Right lung (tissue), 2 donors: ENCODE measurements at regions not wholly inside any gene's neighbourhood (a gene's known extent, or its start where the extent isn't known, plus 50 kb on each side); places are given as distances from the start of the nearest gene placed in this dataset.

Experiments used
- DNase-seq, 2 donors: peaks; one replicate each; pipeline ENCODE4 v3.0.0-alpha.2; 2013

DNA sequence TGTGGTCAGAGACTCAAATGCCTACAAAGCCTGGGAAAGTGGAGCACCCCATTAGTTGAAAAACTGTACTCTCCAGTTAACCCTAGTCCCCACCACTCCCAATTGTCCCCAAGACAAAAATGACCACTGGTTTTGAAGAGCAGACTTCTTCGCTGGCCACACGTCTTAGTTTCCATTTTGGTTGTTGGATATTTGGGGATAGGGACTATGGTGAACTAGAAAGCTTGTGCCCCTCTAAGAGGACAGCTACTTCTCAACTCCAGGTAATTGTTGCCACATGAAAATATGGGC is 109.4 kb upstream of the SPRY4 start:
- DNase-seq = no peak

DNA sequence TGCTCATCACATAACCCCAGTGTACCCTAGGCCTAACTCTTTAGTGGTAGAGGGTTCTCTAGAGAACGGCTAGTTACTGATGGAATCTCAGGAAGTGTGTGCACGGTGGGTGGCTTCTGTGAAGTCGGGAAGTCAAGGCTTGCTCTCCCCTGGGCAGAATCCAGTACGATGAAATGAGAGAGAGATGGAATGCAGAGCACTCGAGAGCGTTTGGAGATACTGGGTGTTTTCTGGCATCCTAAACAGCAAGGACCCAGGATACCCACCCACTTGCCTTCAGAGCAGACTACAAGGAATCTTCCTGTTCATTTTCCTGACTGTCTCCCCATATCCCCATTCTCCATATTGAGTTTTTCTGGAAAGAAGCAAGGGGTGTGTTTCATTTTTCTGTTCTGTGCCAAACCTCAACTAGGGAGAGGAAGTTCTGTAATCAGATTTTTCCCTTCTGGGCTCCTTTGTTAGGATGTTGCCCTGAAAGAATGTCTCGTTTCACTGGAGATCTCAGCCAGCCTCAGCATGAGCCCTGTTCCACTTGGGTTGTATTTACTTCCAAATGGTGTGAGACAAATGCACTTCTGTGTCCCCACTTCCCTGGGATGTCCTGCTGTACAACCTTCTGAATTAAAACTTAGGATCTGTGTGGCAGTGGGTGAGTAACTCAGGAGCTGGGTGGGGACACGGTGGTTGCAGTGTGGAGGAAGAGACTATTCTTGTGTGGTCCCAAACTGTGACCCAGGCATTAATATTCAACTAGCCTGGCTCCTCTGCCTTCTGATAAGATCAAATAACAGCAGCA is 108.9 kb upstream of the SPRY4 start:
- no peak for DNase-seq

DNA sequence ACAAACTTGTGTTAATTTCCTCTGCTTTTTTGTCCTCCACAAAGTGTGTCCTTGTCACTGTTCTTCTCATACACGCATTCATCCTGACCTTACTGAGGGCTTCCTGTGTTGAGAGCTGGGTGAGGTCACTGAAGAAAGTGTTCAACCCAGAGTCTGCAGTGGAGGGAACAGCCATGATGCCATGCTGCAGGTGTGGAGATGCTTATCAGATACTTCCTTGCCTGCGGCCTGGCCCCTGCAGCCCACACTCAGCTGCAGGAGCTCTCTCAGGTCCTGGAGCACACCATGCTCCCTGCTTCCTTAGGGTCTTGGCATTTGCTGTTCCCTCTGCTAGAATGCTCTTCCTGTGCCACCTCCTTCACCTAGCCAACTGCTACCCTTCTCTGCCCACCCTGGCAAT is 108.1 kb upstream of the SPRY4 start:
- DNase-seq = no peak

DNA sequence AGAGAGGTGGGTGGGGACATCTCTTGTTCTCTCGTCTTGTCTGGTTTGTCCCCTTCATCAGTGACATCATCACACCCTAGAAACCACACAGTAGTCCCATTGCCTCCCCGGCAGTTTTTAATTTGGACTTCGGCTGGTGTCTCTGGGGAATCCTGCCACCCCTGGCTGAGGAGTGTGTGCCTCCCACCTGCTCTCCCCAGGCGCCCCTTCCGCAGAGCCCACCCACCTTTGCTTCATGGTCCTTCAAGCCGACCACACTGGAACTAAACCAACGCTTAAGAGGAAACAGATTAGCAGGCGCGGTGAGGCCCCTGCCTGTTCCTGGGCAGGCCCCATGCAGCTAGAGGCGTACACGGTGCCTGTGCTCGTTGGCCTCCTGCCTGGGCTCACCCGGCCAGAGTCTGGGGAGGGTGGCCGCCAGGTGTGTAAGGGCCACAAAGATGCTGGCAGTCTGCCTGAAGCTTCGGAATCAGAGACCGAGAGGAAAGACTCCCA is 107.6 kb upstream of the SPRY4 start:
- DNase-seq = no peak

DNA sequence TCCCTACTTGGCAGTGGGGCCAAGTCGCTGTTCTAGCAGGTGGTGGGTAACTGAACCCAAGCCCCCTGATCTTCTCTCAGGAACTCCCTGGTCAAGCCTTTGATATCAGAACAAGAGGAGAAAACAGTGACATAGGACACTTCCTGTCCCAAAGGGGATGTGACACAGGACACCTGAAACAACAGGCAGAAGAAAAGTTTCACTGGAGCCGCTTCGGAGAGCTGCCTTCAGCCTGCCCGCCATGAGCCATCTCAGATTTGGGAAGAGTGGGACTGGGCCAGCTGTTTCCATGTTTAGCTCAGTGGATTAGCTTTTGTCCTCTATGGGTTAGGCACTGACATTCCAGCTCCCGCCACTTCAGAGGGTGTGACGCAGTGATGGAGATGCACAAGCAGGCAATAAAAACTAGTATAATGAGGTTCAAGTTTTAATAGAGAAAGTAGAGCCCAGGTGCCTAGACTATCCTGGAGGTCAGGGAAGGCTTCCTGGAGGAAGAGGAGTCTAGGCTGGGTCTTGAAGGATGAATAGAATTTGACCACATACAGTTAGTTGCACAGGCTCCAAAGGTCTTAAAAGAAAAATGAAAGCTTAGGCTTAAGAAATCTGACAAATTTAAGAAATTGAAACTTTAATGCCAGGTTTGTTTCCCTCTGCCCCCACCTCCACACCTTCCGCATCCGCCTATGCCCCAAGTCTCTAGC is 104.1 kb upstream of the SPRY4 start:
- DNase-seq = no peak

DNA sequence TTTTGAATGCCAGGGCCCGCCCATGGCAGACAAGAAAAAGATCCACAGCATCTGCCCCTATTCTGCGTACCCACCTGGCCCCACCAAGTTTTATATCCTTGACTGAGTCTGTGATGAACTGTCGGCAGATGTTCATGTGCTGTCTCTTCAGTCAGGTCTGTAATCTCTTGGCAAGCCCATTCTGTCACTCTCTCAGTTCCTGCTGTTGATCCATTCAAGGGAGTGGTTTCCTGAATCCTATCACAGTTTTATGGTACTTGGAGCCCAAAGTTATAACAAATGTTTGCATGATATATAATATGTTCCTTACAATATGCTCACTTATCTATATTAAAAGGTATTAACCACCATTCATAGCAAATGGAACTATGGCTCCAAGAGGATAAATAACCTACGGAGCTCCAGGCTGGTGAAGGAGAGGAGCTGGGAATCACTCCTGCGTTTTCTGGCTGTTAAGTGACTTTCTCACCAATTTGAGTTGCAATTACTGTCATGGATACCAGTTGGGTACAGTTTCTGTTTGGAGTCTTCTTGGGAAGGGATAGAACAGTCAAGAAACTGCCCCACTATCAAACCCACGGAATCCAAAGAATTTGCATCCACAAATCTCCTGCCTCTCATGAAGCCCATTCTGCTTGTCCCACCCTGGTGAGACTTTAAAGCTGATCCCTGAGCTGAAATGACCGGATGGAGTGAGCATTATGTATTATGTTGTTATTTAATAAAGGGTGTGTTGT is 103.4 kb upstream of the SPRY4 start:
- DNase-seq = no peak

DNA sequence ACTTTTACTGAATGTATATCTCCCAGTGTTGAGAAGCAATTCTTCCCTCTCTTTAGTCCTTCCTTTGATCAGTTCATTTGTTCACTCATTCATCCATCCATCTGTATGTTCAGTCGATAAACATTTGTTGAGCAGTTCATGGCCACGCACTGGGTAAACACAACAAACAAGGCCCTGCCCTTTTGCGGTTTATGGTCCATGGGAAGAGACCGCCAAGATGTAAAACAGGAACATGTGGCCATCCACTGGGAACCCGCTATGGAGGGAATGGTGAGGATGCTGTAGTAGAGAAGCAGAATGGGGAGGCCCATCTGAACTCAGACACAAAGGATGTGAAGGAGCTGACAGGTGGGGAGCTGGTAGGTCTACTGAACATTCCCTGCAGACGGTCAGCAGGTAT is 102.7 kb upstream of the SPRY4 start:
- no peak for DNase-seq

DNA sequence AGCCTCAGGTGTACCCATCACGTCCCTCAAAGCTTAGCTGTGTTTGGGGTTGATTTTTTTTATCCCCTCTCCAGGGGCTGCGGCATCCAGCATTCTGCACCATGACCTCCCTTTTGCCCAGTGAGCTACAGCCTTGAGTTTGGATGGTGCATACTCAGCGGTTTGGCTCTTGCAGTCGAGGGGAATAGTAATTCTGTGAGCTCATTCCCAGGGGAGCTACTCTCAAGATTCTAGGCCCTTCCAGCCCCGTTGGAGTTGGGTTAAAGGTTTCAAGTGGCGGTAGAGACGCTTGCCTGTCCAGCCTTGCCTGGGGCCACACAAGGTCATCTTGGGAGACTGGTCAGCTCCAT is 102.2 kb upstream of the SPRY4 start:
- no peak for DNase-seq

DNA sequence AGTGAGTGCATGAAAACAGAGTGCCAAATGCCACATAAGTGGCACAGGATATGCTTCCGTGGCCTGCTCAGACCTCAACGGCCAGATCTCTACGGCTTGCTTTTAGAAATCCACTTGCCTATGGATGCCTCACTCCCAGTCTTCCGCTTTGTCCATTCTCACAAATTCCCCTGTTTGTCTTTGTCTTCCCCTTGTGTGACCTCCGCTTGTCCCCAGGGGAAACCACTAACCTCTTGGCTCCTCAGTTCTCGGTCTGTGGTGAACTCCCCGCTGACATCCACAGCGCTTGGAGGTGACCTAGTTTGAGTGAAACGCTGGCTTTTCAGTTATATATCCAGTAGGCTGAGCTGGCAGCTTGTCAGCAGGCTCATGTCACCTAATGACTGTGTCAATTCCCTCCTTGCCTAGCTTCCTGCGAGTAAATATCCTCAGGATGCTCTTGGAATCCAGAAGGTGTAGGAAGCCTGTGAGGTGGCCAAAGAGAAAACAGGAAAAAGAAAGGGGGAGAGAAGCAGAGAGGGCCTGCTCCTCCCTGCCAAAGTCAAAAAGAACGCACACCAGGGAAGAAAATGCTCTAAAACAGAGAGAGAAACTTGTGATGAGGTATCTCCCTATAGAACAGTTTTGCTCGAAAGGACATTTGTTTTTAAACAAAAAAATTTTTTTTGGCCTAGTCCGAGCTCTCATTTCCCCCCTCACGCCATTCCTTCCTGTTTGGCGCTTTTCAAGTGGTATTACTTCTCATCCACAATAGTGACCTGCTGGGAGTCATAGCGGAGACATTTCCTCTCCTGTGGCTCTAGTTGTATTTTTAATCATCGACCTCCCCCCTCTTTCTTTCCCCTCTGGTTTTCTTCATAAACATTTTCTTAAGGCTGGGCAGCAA is 101.6 kb upstream of the SPRY4 start:
- DNase-seq = no peak

DNA sequence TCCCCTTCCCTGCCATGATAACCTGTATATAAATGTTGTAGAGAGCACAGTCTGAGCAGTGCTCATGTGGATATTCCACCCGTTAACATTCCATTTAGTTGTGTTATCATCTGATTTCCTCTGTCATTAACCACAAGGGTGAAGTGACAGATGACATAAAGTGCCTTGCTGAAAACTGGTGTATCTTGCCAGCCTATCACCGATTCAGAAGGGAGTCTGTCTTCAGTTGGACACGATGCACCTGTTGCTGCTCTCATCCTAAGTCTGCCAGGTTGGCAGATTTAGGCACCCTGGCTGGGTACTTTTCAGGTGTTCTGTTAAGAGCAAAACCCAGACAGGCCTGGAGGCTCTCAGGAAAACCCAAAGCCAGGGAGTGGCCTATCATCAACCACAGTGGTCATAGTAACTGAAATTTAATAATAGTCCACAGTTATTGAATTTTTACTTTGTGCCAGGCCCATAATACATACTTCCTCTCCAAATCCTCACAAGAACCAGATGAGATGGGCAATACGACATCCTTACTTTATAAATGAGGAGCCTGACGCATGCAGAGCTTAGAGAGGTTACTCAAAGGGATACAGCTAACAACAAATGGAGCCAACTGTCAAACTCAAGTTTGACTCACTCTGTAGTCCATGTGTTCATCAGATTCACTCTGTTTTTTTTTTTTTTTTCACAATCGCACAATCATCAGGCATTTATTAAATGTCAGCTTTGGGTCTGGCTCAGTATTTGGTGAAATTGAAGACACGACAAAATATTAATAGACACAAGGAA is 100.7 kb upstream of the SPRY4 start:
- no peak for DNase-seq

DNA sequence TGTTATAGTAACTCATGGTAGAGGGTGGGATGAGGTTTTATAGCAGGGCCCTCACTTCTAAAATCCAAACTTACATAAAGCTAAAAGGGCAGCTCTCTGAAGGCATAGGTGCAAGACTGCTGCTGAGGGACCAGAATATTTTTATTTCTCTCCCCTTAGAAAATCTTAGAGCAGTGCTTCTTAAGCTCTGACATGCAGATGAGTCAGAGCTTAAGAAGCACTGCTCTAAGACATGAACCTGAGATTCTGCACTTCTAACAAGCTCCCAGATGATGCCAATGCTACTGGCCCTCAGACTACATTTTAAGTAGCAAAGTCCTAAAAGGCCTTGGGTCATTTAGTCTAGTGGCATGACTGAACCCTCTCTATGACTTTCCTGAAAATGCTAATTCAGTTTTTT is 97.6 kb upstream of the SPRY4 start:
- no peak for DNase-seq

DNA sequence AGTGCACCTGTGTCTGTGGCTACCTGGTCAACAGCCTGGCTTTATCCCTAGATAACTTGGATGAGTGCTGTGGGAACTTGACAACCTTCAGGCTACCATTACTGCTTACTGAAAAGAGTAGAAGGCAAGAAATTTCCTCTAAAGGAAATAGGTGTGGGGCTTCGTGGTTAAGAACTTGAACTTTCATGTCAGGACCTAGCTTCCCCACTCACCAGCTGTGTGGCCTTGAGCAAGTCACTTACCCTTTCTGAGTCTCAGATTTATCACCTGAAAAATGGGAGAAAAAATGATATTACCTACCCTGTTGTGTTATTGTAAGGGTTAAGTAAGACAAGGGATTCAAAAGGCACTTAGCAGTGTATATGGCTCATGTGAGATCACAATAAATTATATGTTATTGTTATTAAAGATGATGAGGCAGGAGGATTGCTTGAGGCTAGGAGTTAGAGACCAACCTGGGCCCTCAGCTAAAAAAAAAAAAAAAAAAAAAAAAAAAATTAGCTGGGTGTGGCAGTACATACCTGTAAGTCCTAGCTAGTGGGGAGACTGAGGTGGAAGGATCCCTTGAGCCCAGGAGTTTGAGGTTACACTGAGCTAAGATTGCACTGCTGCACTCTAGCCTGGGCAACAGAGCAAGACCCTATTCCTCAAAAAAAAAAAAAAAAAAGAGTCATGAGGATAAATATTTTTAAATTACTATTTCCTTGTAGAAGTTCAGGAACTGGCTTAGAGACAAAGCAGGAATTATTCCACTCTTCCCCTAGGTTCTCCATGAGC is 97.0 kb upstream of the SPRY4 start:
- no peak for DNase-seq

DNA sequence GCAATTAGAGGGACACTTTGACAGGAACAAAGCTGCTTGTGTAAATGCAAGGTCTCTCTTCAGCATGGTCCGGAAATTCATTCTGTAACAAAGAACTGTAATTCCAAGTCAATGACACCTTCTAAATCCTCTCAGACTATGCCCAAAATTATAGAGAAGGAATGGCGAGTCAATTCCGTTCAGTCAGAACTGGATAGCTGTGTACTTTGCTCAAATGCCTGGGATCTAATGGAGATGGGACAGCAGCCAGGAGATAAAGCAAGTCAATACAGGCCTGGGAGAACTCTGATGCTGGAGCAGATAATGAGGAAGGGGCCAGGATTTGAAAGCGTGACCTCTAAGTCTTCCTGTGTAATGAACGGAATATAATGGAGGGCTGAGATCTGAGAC is 96.4 kb upstream of the SPRY4 start:
- DNase-seq = no peak

DNA sequence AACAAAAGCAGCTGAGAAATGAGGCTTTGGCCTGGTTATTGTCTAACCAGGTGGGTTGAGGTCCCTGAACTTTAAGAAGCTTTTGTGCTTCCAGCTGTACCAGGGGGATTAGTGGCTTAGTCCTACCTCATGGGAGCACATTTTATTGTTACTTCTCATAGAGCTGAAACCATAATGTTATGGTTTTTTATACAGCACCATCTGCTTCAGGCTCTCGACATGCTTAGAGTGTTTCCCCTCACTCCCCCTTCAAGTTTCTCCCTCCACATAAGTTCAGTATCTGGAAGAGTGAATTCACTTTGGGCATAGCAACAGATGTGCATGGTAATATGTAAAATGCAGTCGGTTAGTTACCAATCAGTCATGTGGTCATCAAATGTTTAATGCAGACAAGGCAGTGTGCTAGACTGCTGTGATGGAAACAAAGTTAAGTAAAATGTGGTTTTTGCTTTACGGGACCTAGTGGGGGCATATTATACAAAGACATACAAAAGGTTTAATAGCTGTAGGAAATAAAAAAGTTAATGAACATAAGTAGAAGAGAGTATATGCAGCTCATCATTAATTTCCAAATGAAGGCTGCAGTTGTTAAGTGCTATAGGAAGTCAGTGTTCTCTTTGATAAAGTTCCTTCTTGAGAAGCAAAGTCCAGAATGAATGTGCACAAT is 95.9 kb upstream of the SPRY4 start:
- DNase-seq = no peak

DNA sequence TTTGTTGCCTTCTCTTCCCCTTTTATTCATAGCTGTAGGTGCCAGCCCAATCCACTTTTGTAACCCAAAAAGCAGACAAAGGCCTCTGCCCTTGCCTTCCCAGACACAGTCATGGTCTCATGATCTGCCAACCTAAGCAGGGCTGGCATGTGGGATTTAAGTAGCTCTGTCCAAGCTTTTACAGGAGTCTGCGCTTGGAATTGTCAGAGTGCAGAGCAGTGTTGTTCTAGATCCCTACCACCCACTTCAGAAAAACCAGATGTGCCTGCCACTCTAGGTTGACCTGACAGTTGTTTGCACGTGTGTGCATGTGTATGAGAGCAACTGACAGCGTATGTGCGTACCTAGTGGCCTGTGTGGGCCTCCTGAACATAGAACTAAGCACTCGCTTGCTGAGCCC is 87.8 kb upstream of the SPRY4 start:
- DNase-seq = no peak

DNA sequence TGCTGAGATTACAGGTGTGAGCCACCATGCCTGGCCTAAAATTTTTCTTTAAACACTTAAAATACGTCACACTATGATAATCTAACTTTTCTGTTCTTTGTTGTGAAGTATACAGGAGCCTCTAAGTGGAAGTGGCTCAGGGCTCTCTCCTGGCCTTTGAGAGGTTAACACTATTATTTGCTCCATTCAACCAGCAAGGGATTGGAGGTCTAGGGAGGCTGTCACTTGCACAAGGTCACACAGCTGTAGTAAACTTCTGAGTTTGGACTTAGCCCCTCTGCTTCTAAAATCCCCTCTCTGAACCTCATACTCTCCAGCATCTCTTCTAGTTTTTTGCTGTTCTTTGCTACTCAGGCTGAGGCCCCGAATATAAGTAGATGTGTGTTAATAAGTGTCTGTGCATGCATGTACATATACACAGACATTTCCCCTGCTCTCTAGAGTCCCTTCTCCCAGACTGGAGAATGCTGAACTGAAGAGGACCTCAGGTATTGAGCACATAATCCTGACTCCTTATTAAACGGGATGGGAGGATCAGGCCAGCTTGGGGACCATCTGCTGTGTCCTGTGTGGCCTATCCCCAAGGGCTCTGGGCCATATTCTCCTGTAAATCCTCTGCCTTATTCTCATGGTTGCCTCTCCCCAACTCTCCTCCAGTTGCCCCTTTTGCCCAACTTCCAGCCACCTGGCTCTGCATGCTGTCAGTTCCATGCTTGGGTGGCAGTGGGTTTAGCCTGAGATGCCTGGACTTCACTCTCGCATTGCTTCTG is 87.0 kb upstream of the SPRY4 start:
- no peak for DNase-seq

DNA sequence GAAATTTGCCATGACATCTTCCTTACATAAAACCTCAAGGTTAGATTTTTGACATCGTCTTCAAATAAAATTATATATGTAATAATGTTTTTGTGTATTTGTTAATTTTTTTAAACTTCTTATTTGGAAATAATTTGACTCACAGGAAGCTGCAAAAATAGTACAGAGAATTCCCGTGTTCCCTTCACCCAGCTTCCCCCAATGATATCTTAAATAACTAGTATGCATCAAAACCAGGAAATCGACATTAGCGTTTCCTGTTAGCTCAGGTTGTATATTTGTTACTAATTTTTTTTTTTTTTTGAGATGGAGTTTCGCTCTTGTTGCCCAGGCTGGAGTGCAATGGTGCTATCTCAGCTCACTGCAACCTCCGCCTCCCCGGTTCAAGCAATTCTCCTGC is 86.3 kb upstream of the SPRY4 start:
- no peak for DNase-seq

DNA sequence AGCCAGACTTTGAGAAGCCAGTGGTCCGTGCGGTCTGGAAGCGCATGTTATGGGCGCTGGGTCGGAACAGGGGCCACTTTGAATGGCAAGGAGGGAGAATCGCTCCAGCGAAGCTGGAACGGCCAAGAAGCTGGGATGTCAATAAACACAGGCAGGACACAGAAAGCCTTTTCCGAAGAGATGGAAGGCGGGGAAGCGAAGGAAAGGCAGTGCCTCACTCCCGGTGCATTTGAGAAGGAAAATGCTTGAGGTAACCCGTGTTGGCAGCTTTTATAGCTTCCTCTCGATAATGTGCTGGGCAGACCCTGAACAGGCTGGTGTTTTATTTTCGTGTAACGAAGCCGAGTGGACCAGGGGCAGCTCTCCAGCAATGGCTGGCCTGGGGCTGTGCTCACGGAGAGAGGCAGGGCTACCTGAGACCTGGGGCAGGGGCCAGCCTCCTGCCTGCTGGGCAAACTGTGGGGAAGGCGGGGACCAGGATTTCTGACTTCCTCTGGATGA is 84.2 kb upstream of the SPRY4 start:
- DNase-seq = no peak

DNA sequence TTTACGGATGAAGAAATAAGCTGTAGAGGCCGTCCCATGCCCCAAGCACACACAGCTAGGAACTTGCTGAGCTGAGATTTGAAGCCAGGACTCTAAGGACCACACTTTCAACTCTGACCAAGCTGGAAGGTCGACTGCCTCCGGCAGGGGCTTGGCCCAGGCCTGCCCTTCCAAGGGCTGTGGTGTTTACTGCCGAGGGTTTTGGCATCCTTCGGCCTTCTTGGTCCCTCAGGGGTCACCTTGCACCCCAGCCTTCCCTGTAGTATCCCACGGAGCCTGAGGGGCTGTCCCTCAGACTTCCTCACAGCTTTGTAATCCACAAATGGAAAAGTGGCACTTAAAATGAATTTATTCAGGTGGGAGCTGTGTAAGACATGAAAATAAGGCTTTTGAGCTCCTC is 83.7 kb upstream of the SPRY4 start:
- no peak for DNase-seq
